Right lobe of liver (tissue), 4 donors: ENCODE measurements at regions not wholly inside any gene's neighbourhood (a gene's known extent, or its start where the extent isn't known, plus 50 kb on each side); places are given as distances from the start of the nearest gene placed in this dataset.

Experiments used
- POLR2A ChIP-seq: fragments of 450-650 bp; IDR thresholded peaks from one replicate; pipeline ENCODE4 v1.6.1; 2017; ENCODE audit warnings: antibody characterized with exemption, mild to moderate bottlenecking
- TF ChIP-seq, protein P1 (sequence below), 4 donors: fragments of 200-600 bp in 3 of 4; fragments of 450-650 bp in 1 of 4; IDR thresholded peaks; one replicate each; pipeline versions ENCODE4 v1.5.1 to v1.8.0; 2016 to 2022; ENCODE audit warnings: antibody characterized with exemption in 4 of 4, mild to moderate bottlenecking in 2 of 4
- donor health status: DM: no; HTN: no; CAD: no.
- donor health status: DM: no; HTN: no; CAD: no.
- donor health status: DM: no; HTN: yes; CAD: no.

DNA sequence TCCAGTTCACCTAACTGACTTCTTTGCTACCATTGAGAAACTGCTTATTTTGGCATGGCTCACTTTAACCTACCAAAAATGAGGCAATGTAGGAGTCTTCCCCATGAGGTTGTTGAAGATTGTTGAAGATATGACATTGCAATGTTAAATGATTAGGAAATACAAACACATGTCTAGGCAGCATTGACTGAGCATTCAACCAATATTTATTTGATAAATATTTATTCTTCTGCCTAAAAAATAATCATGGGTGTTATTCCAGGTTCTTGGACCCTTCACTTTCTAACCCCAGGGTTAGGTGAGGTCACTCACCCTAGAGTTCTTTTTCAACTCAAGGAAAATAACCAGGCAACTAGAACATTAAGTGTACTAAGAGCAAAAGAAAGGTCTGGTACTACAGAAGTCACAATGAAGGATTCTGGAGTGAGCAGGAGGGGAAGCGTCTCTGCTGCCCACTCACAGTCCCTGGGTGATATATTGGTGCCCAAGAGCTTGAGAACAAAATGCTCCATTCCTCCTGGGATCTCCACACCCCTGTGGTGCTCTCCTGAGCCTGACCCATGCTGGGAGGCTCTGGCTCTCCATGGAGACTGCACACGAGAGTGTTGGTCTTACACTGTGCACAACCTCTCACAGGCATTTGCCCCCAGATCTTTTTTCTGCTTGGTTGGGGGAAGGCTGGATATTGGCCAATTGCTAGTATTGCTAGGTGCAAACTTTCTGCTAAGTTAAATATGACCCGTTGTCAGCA is 123.4 kb downstream of the SPAG6 start:
- TF ChIP-seq, protein P1, sequence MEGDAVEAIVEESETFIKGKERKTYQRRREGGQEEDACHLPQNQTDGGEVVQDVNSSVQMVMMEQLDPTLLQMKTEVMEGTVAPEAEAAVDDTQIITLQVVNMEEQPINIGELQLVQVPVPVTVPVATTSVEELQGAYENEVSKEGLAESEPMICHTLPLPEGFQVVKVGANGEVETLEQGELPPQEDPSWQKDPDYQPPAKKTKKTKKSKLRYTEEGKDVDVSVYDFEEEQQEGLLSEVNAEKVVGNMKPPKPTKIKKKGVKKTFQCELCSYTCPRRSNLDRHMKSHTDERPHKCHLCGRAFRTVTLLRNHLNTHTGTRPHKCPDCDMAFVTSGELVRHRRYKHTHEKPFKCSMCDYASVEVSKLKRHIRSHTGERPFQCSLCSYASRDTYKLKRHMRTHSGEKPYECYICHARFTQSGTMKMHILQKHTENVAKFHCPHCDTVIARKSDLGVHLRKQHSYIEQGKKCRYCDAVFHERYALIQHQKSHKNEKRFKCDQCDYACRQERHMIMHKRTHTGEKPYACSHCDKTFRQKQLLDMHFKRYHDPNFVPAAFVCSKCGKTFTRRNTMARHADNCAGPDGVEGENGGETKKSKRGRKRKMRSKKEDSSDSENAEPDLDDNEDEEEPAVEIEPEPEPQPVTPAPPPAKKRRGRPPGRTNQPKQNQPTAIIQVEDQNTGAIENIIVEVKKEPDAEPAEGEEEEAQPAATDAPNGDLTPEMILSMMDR (IDR thresholded peaks at IDR 0.05): no peak
- no peak for TF ChIP-seq POLR2A
